DOHH2 (cell line): ENCODE measurements at regions not wholly inside any gene's neighbourhood (a gene's known extent, or its start where the extent isn't known, plus 50 kb on each side); places are given as distances from the start of the nearest gene placed in this dataset.

Source experiments
- H3F3A ChIP-seq: fragments of 200-600 bp; sonication (generic), shearing (Covaris generic); 2 replicates; pipeline ENCODE4 v1.6.0; 2016; ENCODE audit warnings: antibody characterized with exemption, mild to moderate bottlenecking; ENCODE audit not compliant: control insufficient read depth, insufficient read depth
- H3K27ac ChIP-seq: fragments of 200-600 bp; sonication (generic); 2 replicates; pipeline ENCODE4 v1.5.1; 2014; ENCODE audit warnings: low read depth, mild to moderate bottlenecking, low read length, moderate library complexity
- H3K27me3 ChIP-seq: fragments of 200-600 bp; sonication (generic); 2 replicates; pipeline ENCODE4 v1.6.1; 2014; ENCODE audit warnings: mild to moderate bottlenecking, low read length, mixed read lengths; ENCODE audit not compliant: control insufficient read depth
- H3K36me3 ChIP-seq: fragments of 200-600 bp; sonication (generic); 2 replicates; pipeline ENCODE4 v1.6.1; 2014; ENCODE audit warnings: mild to moderate bottlenecking, low read length, moderate library complexity, mixed read lengths; ENCODE audit not compliant: control insufficient read depth
- H3K4me1 ChIP-seq: fragments of 200-600 bp; sonication (generic); 2 replicates; pipeline ENCODE4 v1.6.1; 2014; ENCODE audit warnings: mild to moderate bottlenecking, low read length, mixed read lengths; ENCODE audit not compliant: control insufficient read depth
- H3K4me2 ChIP-seq: fragments of 200-600 bp; sonication (generic); 2 replicates; pipeline ENCODE4 v1.6.0; 2014; ENCODE audit warnings: mild to moderate bottlenecking, low read length, moderate library complexity
- H3K4me3 ChIP-seq: fragments of 200-600 bp; sonication (generic); 2 replicates; pipeline ENCODE4 v1.5.1; 2014; ENCODE audit warnings: mild to moderate bottlenecking, low read length, mixed read lengths
- H3K79me2 ChIP-seq: fragments of 200-600 bp; sonication (generic); 2 replicates; pipeline ENCODE4 v1.6.1; 2014; ENCODE audit warnings: mild to moderate bottlenecking, low read length, mixed read lengths; ENCODE audit not compliant: control insufficient read depth
- H3K9me2 ChIP-seq: fragments of 200-600 bp; sonication (generic); replicated peaks from 2 replicates; pipeline ENCODE4 v1.6.1; 2014; ENCODE audit warnings: mild to moderate bottlenecking, low read length, mixed read lengths; ENCODE audit not compliant: control insufficient read depth
- H3K9me3 ChIP-seq: fragments of 200-600 bp; sonication (generic); 2 replicates; pipeline ENCODE4 v1.6.1; 2014; ENCODE audit warnings: antibody characterized with exemption, low read length, mixed read lengths; ENCODE audit not compliant: control insufficient read depth, insufficient read depth
- H4K20me1 ChIP-seq: fragments of 200-600 bp; sonication (generic); 2 replicates; pipeline ENCODE4 v1.6.0; 2014; ENCODE audit warnings: low read depth, mild to moderate bottlenecking, antibody characterized with exemption, low read length, moderate library complexity; ENCODE audit not compliant: control insufficient read depth, insufficient read depth
- EZH2phosphoT487 ChIP-seq: fragments of 200-600 bp; sonication (generic); IDR thresholded peaks from 2 replicates; pipeline ENCODE4 v1.6.1; 2017; ENCODE audit warnings: borderline replicate concordance, mild to moderate bottlenecking, antibody characterized with exemption, low read length, moderate library complexity, mixed read lengths
- TF ChIP-seq, protein P1 (sequence below): fragments of 200-600 bp; sonication (generic); IDR thresholded peaks from one replicate; pipeline ENCODE4 v1.5.1; 2014; ENCODE audit warnings: antibody characterized with exemption, mild to moderate bottlenecking, low read depth, low read length; ENCODE audit not compliant: poor library complexity, severe bottlenecking

DNA sequence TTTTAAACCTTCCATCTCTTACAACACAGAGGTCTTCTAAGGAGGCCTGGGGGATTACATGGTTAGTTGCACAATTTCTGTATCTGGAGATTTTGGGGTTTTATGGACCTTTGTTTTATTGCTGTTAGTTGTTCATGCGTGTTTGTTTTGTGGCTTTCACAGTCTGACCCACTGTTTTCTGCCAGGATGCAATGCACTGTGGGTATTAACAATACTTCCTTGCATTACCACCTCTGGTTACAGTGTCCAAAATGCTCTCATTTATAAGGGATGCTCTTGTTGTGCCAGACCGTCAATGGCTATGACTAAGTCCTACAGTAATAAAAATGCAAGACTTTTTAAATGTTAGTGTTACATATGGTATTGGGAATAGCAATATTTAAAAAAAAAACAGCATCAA, 730.2 kb downstream of the KCTD8 start:
- no peaks in the 10 kb centered on the region for H3F3A ChIP-seq
- no peaks in the 10 kb centered on the region for H3K79me2 ChIP-seq
- H3K4me1 ChIP-seq, result no peaks in the 10 kb centered on the region
- no peak overlapping the region for H3K4me2 ChIP-seq
- no peaks in the 10 kb centered on the region for H3K9me2 ChIP-seq
- TF ChIP-seq EZH2phosphoT487, result no peak
- TF ChIP-seq, protein P1, sequence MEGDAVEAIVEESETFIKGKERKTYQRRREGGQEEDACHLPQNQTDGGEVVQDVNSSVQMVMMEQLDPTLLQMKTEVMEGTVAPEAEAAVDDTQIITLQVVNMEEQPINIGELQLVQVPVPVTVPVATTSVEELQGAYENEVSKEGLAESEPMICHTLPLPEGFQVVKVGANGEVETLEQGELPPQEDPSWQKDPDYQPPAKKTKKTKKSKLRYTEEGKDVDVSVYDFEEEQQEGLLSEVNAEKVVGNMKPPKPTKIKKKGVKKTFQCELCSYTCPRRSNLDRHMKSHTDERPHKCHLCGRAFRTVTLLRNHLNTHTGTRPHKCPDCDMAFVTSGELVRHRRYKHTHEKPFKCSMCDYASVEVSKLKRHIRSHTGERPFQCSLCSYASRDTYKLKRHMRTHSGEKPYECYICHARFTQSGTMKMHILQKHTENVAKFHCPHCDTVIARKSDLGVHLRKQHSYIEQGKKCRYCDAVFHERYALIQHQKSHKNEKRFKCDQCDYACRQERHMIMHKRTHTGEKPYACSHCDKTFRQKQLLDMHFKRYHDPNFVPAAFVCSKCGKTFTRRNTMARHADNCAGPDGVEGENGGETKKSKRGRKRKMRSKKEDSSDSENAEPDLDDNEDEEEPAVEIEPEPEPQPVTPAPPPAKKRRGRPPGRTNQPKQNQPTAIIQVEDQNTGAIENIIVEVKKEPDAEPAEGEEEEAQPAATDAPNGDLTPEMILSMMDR, result no peak
- no peaks in the 10 kb centered on the region for H3K27me3 ChIP-seq
- H3K9me3 ChIP-seq, result no peaks in the 10 kb centered on the region
- H4K20me1 ChIP-seq, result no peaks in the 10 kb centered on the region
- H3K36me3 ChIP-seq, result no peaks in the 10 kb centered on the region
- H3K27ac ChIP-seq, result no peak overlapping the region
- no peak overlapping the region for H3K4me3 ChIP-seq

DNA sequence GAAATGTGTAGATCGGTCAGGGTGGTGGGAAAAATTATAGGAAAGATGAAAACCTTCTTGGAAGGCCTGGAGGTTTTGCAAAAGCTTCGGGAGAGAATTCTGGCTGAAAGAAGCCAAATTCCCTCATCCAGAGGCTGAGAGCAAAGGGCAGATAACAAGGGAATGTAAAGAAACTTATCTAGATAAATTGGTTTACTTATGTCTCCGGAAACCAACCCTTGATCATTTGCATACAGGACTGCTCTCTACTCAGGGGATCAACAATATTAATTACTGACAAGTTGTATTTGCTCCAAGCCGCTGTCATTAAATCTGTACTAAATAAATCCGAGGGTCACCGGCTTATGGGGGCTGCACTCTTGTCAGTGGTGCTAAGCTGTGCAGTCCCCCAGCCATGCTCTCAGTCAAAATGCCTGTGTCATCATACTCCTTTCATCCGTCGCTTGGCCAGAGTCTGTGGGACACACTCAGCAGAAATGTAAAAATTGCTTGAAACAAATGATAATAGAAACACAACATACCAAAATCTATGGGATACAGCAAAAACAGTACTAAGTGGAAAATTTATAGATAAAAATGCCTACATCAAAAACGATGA, 715.7 kb downstream of the KCTD8 start:
- Histone ChIP-seq H3F3A (no peaks in the 10 kb centered on the region), H3K9me2 (no peaks in the 10 kb centered on the region), H3K4me2 (no peak overlapping the region), H4K20me1 (no peaks in the 10 kb centered on the region), H3K79me2 (no peaks in the 10 kb centered on the region), H3K27ac (no peak overlapping the region), H3K4me1 (no peaks in the 10 kb centered on the region), H3K27me3 (no peaks in the 10 kb centered on the region), H3K9me3 (peaks cover 2% of the 10 kb centered on the region; the same call in 1 of the 2 replicates), H3K36me3 (no peaks in the 10 kb centered on the region), H3K4me3 (no peak overlapping the region)
- TF ChIP-seq, protein P1, result no peak
- no peak for TF ChIP-seq EZH2phosphoT487

DNA sequence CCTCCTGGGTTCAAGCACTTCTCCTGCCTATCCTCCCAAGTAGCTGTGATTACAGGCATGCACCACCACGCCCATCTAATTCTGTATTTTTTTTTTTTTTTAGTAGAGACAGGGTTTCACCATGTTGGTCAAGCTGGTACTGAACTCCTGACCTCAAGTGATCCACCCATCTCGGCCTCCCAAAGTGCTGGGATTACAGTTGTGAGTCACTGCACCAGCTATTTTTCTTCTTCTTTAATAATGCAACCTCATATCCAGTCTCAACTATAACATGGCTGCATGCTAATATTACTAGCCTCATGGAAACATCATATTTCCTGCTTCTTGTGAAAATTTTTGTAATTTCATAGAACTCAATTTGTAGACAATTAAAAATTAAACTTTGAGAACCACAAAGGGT, 706.5 kb downstream of the KCTD8 start:
- H3K27me3 ChIP-seq, result no peaks in the 10 kb centered on the region

More for the DNA sequence above, 706.5 kb downstream of the KCTD8 start:
- no peaks in the 10 kb centered on the region for H3K79me2 ChIP-seq
- no peaks in the 10 kb centered on the region for H3K4me1 ChIP-seq
- H3K9me3 ChIP-seq, result no peaks in the 10 kb centered on the region
- H3K36me3 ChIP-seq, result no peaks in the 10 kb centered on the region
- H4K20me1 ChIP-seq, result no peaks in the 10 kb centered on the region
- TF ChIP-seq EZH2phosphoT487, result no peak
- TF ChIP-seq, protein P1, result no peak
- H3K9me2 ChIP-seq, result no peaks in the 10 kb centered on the region
- no peak overlapping the region for H3K27ac ChIP-seq
- H3K4me3 ChIP-seq, result no peak overlapping the region
- no peaks in the 10 kb centered on the region for H3F3A ChIP-seq
- no peak overlapping the region for H3K4me2 ChIP-seq
